ENCODE measurements at regions not wholly inside any gene's neighbourhood (a gene's known extent, or its start where the extent isn't known, plus 50 kb on each side); places are given as distances from the start of the nearest gene placed in this dataset.
A peak's percentile ranks its signal among the peaks of the same experiment; 100 is the strongest.

DNA sequence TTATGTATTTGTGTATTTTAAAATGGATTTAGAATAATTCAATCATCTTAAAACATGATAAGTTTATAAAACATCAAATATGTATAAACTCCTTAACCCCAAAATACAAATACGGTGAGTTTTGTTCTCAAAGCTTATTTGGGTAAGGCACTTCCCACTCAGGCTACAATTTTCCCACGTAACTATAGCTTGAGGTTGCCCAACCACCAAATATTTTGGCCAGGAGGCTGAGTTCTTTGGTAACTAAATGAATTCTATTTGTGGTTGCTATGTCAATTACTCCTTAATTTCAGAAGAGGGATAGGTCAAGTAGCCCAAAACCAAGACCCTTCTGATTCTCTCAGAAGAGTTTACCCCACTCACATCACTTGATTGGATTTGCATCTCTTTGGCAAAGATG, 70.4 kb downstream of the MYL12B start:
- Histone ChIP-seq H3K56ac (ENCODE audit: extremely low read depth, insufficient read depth, low read length) (no peak overlapping the region), H4K91ac (ENCODE audit: insufficient read depth, low read depth, low read length) (no peak overlapping the region), H3K18ac (ENCODE audit: low read depth, low read length) (no peak overlapping the region), H3K9ac (ENCODE audit: low read depth, low read length) (no peak overlapping the region), H2AK5ac (ENCODE audit: low read depth, low read length) (no peak overlapping the region), H3K79me1 (ENCODE audit: low read depth in 1 of 2, low read length in 2 of 2) (no peaks in the 10 kb centered on the region), H2BK120ac (ENCODE audit: low read depth, low read length) (no peak overlapping the region), H2BK5ac (ENCODE audit: low read depth, low read length, poor library complexity, severe bottlenecking) (no peak overlapping the region), H4K8ac (ENCODE audit: low read depth in 2 of 2, low read length in 2 of 2) (no peak overlapping the region), H3K9me1 (ENCODE audit: insufficient read depth, low read length) (no peaks in the 10 kb centered on the region), H3K4me1 (ENCODE audit: control insufficient read depth, insufficient read depth, low read length) (no peaks in the 10 kb centered on the region), H2AFZ (replicated peaks; ENCODE audit: low read length, poor library complexity) (no peak overlapping the region), H4K5ac (ENCODE audit: low read depth, low read length) (no peak overlapping the region), H3K23ac (ENCODE audit: low read depth, low read length) (no peak overlapping the region), H3K27ac (ENCODE audit: insufficient read depth, low read length) (no peak overlapping the region), H4K20me1 (ENCODE audit: insufficient read depth, low read length) (no peaks in the 10 kb centered on the region), H2AK9ac (replicated peaks; ENCODE audit: low read depth, low read length, poor library complexity) (no peak overlapping the region), H2BK20ac (ENCODE audit: low read depth, low read length) (no peak overlapping the region), H3K27me3 (ENCODE audit: control insufficient read depth, insufficient read depth, low read length) (no peaks in the 10 kb centered on the region), H3K4me3 (ENCODE audit: insufficient read depth, low read depth, low read length) (no peak overlapping the region), H3K36me3 (ENCODE audit: control insufficient read depth, insufficient read depth, low read length) (no peaks in the 10 kb centered on the region), H2BK15ac (ENCODE audit: low read depth, low read length) (no peak overlapping the region), H3K4me2 (ENCODE audit: low read depth, low read length) (no peak overlapping the region), H3K14ac (replicated peaks; ENCODE audit: low read depth, low read length) (no peak overlapping the region), H3K4ac (ENCODE audit: low read depth, low read length) (no peak overlapping the region), H3K9me3 (ENCODE audit: control insufficient read depth, insufficient read depth, low read length) (no peaks in the 10 kb centered on the region)
- CTCF ChIA-PET = interaction anchor here (0.9 kb wide), 1 partner anchor 35 kb away, joined by 3 read pairs; no protein-coding TSS in a partner anchor
- POLR2A ChIA-PET (ENCODE audit: unreplicated experiment) = no interaction called here
- dilution Hi-C loops (cut with HindIII; ENCODE audit: low sequenced_read_pairs, unreplicated experiment) (no loop called here), in situ Hi-C loops (cut with MboI; ENCODE audit: low sequenced_read_pairs) (no loop called here), intact Hi-C loops (cut with micrococcal nuclease) (no loop called here)
- ATAC-seq (ENCODE audit: low read depth) (no peak), DNase-seq (peak; percentile 16)
- TF ChIP-seq MAZ (IDR thresholded peaks at IDR 0.05; ENCODE audit: borderline replicate concordance, low read depth, low read length) (no peak), CHD1 (IDR thresholded peaks at IDR 0.05; ENCODE audit: low read depth, low read length) (no peak), CEBPB (IDR thresholded peaks at IDR 0.05; ENCODE audit: low read depth, low read length) (no peak), BHLHE40 (IDR thresholded peaks at IDR 0.05; ENCODE audit: low read depth, low read length) (no peak), FOS (IDR thresholded peaks at IDR 0.05; ENCODE audit: low read depth, low read length) (no peak), RAD21 (IDR thresholded peaks at IDR 0.05; ENCODE audit: low read length) (no peak), MAFK (IDR thresholded peaks at IDR 0.05; ENCODE audit: low read depth, low read length) (no peak), SMC3 (IDR thresholded peaks at IDR 0.05; ENCODE audit: low read depth, low read length) (no peak), RCOR1 (IDR thresholded peaks at IDR 0.05; ENCODE audit: insufficient replicate concordance, low read length) (no peak), MXI1 (IDR thresholded peaks at IDR 0.05; ENCODE audit: borderline replicate concordance, low read depth, low read length) (no peak)
- TF ChIP-seq, protein P1, sequence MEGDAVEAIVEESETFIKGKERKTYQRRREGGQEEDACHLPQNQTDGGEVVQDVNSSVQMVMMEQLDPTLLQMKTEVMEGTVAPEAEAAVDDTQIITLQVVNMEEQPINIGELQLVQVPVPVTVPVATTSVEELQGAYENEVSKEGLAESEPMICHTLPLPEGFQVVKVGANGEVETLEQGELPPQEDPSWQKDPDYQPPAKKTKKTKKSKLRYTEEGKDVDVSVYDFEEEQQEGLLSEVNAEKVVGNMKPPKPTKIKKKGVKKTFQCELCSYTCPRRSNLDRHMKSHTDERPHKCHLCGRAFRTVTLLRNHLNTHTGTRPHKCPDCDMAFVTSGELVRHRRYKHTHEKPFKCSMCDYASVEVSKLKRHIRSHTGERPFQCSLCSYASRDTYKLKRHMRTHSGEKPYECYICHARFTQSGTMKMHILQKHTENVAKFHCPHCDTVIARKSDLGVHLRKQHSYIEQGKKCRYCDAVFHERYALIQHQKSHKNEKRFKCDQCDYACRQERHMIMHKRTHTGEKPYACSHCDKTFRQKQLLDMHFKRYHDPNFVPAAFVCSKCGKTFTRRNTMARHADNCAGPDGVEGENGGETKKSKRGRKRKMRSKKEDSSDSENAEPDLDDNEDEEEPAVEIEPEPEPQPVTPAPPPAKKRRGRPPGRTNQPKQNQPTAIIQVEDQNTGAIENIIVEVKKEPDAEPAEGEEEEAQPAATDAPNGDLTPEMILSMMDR (conservative IDR thresholded peaks at IDR 0.05; ENCODE audit: low read depth, low read length) = no peak
- TF ChIP-seq, protein P2, sequence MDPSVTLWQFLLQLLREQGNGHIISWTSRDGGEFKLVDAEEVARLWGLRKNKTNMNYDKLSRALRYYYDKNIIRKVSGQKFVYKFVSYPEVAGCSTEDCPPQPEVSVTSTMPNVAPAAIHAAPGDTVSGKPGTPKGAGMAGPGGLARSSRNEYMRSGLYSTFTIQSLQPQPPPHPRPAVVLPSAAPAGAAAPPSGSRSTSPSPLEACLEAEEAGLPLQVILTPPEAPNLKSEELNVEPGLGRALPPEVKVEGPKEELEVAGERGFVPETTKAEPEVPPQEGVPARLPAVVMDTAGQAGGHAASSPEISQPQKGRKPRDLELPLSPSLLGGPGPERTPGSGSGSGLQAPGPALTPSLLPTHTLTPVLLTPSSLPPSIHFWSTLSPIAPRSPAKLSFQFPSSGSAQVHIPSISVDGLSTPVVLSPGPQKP (IDR thresholded peaks at IDR 0.05; ENCODE audit: borderline replicate concordance, low read depth, low read length) = no peak
- no TSS peak for BruUV-seq (replicated peaks)
- WGBS, 2 experiments (ENCODE audit: extremely low coverage in 2 of 2, insufficient read length in 1 of 2) = no CpG with 5 or more reads among the region's 2 CpGs

Measured in IMR-90 (cell line).